Left ventricle myocardium inferior (tissue), 1 donor: ENCODE measurements at regions not wholly inside any gene's neighbourhood (a gene's known extent, or its start where the extent isn't known, plus 50 kb on each side); places are given as distances from the start of the nearest gene placed in this dataset.
"Not testable (repeated sequence)": the region's sequence is repeated elsewhere in the genome, so short reads cannot be mapped to it uniquely, and the experiment has no call there.

Source experiments
- DNase-seq: peaks from one replicate; pipeline ENCODE4 v3.0.0-alpha.2; 2020
- H3K27ac ChIP-seq: fragments of 200-600 bp; replicated peaks from 2 replicates; pipeline ENCODE4 v1.8.0; 2021
- H3K27me3 ChIP-seq: fragments of 200-600 bp; 2 replicates; pipeline ENCODE4 v1.8.0; 2021; ENCODE audit warnings: low read depth
- H3K36me3 ChIP-seq: fragments of 200-600 bp; 2 replicates; pipeline ENCODE4 v1.8.0; 2021
- H3K4me1 ChIP-seq: fragments of 200-600 bp; 2 replicates; pipeline ENCODE4 v1.8.0; 2021
- H3K4me3 ChIP-seq: fragments of 200-600 bp; 2 replicates; pipeline ENCODE4 v1.8.0; 2021; ENCODE audit warnings: mild to moderate bottlenecking, moderate library complexity
- H3K9me3 ChIP-seq: fragments of 200-600 bp; replicated peaks from 2 replicates; pipeline ENCODE4 v1.8.0; 2021
- CTCF ChIP-seq: fragments of 200-600 bp; IDR thresholded peaks from 2 replicates; pipeline ENCODE4 v1.8.0; 2021; ENCODE audit warnings: antibody characterized with exemption, mild to moderate bottlenecking, borderline replicate concordance
- intact Hi-C: fragments of 100-400 bp; cut with micrococcal nuclease; formaldehyde crosslinking; loops from one replicate; pipeline ENCODE4 v1.11.0; 2022
- donor health status: DM: no; HTN: yes; CAD: no; lungs with severe emphysema.

DNA sequence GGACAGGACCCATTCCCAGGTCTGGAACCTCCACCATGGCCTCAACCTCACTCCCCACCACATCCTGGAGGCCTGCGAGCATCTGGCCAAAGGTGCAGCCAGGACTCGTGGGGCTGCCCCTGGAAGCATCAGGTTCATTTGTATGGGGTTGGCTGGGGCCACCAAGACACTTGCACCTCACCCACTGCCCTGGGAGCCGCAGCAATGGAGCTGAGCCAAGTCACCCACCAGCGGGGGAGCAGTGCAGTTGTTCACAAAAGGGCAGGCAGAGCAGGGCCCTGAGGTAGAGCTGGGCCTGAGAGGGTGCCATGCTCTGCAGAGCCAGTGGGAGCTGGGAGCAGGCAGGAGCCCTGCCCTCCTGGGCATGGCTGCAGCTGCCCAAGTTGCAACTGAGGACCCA lies 163.5 kb downstream of the FAM47A start:
- intact Hi-C loops: no loop called here
- Histone ChIP-seq H3K4me3 (no peak overlapping the region), H3K36me3 (no peaks in the 10 kb centered on the region), H3K27ac (no peak overlapping the region), H3K4me1 (no peaks in the 10 kb centered on the region), H3K27me3 (no peaks in the 10 kb centered on the region), H3K9me3 (no peaks in the 10 kb centered on the region)
- DNase-seq: no peak
- no peak for TF ChIP-seq CTCF

DNA sequence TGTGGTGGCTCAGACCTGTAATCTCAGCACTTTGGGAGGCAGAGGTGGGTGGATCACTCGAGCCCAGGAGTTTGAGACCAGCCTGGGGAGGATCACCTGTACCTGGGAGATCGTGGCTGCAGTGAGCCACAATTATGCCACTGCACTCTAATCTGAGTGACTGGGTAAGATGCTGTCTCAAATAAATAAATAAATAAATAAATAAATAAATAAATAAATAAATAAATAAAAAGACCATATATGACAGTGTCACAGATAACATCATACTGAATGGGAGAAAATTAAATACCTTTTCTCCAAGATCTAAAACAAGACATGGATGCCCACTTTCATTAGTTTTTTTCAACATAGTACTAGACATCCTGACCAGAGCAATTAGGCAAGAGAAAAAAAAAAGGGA lies 182.8 kb downstream of the FAM47A start:
- no peaks in the 10 kb centered on the region for H3K36me3 ChIP-seq
- intact Hi-C loops: no loop called here
- no peak overlapping the region for H3K4me3 ChIP-seq
- no peak for TF ChIP-seq CTCF
- H3K27me3 ChIP-seq: no peaks in the 10 kb centered on the region
- no peaks in the 10 kb centered on the region for H3K4me1 ChIP-seq
- no peak overlapping the region for H3K27ac ChIP-seq
- H3K9me3 ChIP-seq: no peaks in the 10 kb centered on the region
- no peak for DNase-seq

DNA sequence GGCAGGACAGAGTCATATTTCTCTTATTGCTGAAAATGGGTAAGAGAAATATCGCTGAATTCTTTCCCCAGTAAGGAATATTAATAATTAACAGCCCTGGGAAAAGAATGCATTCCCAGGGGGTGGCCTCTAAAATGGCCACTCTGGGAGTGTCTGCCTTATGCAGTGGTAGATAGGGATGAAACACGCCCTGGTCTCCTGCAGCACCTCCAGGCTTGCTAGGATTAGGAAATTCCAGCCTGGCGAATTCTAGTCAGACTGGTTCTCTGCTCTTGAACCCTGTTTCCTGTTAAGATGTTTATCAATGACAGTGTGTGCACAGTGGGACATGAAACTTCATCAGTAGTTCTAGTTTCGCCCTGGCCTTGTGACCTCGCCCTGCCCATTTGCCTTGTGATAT lies 205.9 kb downstream of the FAM47A start:
- H3K4me3 ChIP-seq, H3K36me3 ChIP-seq, H3K27ac ChIP-seq, H3K27me3 ChIP-seq, H3K4me1 ChIP-seq, DNase-seq, intact Hi-C loops, H3K9me3 ChIP-seq: not testable (repeated sequence)

GRCh38 chrX:33923262-33923661 lies 208.9 kb downstream of the FAM47A start:
- Histone ChIP-seq H3K4me3 (no peak overlapping the region), H3K4me1 (no peaks in the 10 kb centered on the region), H3K36me3 (no peaks in the 10 kb centered on the region), H3K27me3 (no peaks in the 10 kb centered on the region), H3K27ac (no peak overlapping the region), H3K9me3 (peaks cover 7% of the 10 kb centered on the region)
- no peak for DNase-seq
- no peak for TF ChIP-seq CTCF
- intact Hi-C loops: no loop called here

- H3K9me3 ChIP-seq: no peaks in the 10 kb centered on the region
- intact Hi-C loops: no loop called here
- H3K27ac ChIP-seq: no peak overlapping the region
- H3K4me3 ChIP-seq: no peak overlapping the region
- no peaks in the 10 kb centered on the region for H3K4me1 ChIP-seq
- no peaks in the 10 kb centered on the region for H3K27me3 ChIP-seq
- DNase-seq: no peak
- no peak for TF ChIP-seq CTCF
- no peaks in the 10 kb centered on the region for H3K36me3 ChIP-seq
These were observed 222.3 kb downstream of the FAM47A start for GRCh38 chrX:33909836-33910235.

- Histone ChIP-seq H3K4me1 (no peaks in the 10 kb centered on the region), H3K27ac (no peak overlapping the region), H3K9me3 (no peaks in the 10 kb centered on the region), H3K4me3 (no peak overlapping the region), H3K27me3 (no peaks in the 10 kb centered on the region), H3K36me3 (no peaks in the 10 kb centered on the region)
- intact Hi-C loops: no loop called here
- DNase-seq: no peak
- no peak for TF ChIP-seq CTCF
These were observed 223.2 kb downstream of the FAM47A start for GRCh38 chrX:33908898-33909297.
